NCI-H1092 (cell line): ENCODE measurements at regions not wholly inside any gene's neighbourhood (a gene's known extent, or its start where the extent isn't known, plus 50 kb on each side); places are given as distances from the start of the nearest gene placed in this dataset.

Experiments
- DNase-seq: peaks from one replicate; lab custom pipeline; 2025; lab: John Stamatoyannopoulos, UW

GRCh38 chr1:2934156-2934540, 87.1 kb upstream of the ACTRT2 start:
- DNase-seq, result no peak

- no peak for DNase-seq
Observed at GRCh38 chr1:2934642-2935081, 86.6 kb upstream of the ACTRT2 start.

GRCh38 chr1:2935184-2935583, 86.1 kb upstream of the ACTRT2 start:
- DNase-seq, result no peak

GRCh38 chr1:2935751-2936390, 85.4 kb upstream of the ACTRT2 start:
- no peak for DNase-seq

GRCh38 chr1:2936559-2937515, 84.4 kb upstream of the ACTRT2 start:
- no peak for DNase-seq

- no peak for DNase-seq
Observed at GRCh38 chr1:2937805-2938204, 83.5 kb upstream of the ACTRT2 start.

- no peak for DNase-seq
Observed at GRCh38 chr1:2939041-2939552, 82.2 kb upstream of the ACTRT2 start.

- no peak for DNase-seq
Observed at GRCh38 chr1:2940178-2940577, 81.1 kb upstream of the ACTRT2 start.

GRCh38 chr1:2941040-2941439, 80.2 kb upstream of the ACTRT2 start:
- DNase-seq, result no peak

GRCh38 chr1:2941907-2942306, 79.4 kb upstream of the ACTRT2 start:
- no peak for DNase-seq

- no peak for DNase-seq
Observed at GRCh38 chr1:2942410-2942809, 78.9 kb upstream of the ACTRT2 start.

GRCh38 chr1:2943686-2944260, 77.5 kb upstream of the ACTRT2 start:
- DNase-seq, result no peak

- no peak for DNase-seq
Observed at GRCh38 chr1:2944705-2945104, 76.6 kb upstream of the ACTRT2 start.

GRCh38 chr1:2945821-2946231, 75.4 kb upstream of the ACTRT2 start:
- no peak for DNase-seq

- DNase-seq, result no peak
Observed at GRCh38 chr1:2946291-2946690, 75.0 kb upstream of the ACTRT2 start.

- DNase-seq, result no peak
Observed at GRCh38 chr1:2946999-2947690, 74.1 kb upstream of the ACTRT2 start.

GRCh38 chr1:2948001-2948750, 73.1 kb upstream of the ACTRT2 start:
- no peak for DNase-seq

GRCh38 chr1:2948751-2949680, 72.3 kb upstream of the ACTRT2 start:
- DNase-seq, result no peak

GRCh38 chr1:2949966-2950925, 71.0 kb upstream of the ACTRT2 start:
- no peak for DNase-seq
